KMS-11 (cell line): ENCODE measurements at regions not wholly inside any gene's neighbourhood (a gene's known extent, or its start where the extent isn't known, plus 50 kb on each side); places are given as distances from the start of the nearest gene placed in this dataset.
"Not testable (repeated sequence)": the region's sequence is repeated elsewhere in the genome, so short reads cannot be mapped to it uniquely, and the experiment has no call there.

Experiments
- H2AFZ ChIP-seq: fragments of 200-600 bp; sonication (generic); 2 replicates; pipeline ENCODE4 v1.6.1; 2016; ENCODE audit warnings: antibody characterized with exemption, mixed run types, low read depth
- H3K27ac ChIP-seq: fragments of 200-600 bp; sonication (generic); 2 replicates; pipeline ENCODE4 v1.6.1; 2016; ENCODE audit warnings: mild to moderate bottlenecking, mixed run types
- H3K27me3 ChIP-seq: fragments of 200-600 bp; sonication (generic); 2 replicates; pipeline ENCODE4 v1.6.1; 2017; ENCODE audit warnings: mild to moderate bottlenecking, low read depth, mixed run types, moderate library complexity; ENCODE audit not compliant: insufficient read depth
- H3K36me3 ChIP-seq: fragments of 200-600 bp; sonication (generic); 2 replicates; pipeline ENCODE4 v1.6.1; 2017; ENCODE audit warnings: mild to moderate bottlenecking, mixed run types; ENCODE audit not compliant: insufficient read depth
- H3K4me1 ChIP-seq: fragments of 200-600 bp; sonication (generic); 2 replicates; pipeline ENCODE4 v1.6.1; 2016; ENCODE audit warnings: mild to moderate bottlenecking, low read depth, mixed run types; ENCODE audit not compliant: poor library complexity, severe bottlenecking
- H3K4me2 ChIP-seq: fragments of 200-600 bp; sonication (generic); 2 replicates; pipeline ENCODE4 v1.7.0; 2016; ENCODE audit warnings: mild to moderate bottlenecking, mixed run types
- H3K4me3 ChIP-seq: fragments of 200-600 bp; sonication (generic); IDR thresholded peaks from 2 replicates; pipeline ENCODE4 v1.6.1; 2017; ENCODE audit warnings: low read depth, low read length, mixed read lengths; ENCODE audit not compliant: insufficient read depth
- H3K79me2 ChIP-seq: fragments of 200-600 bp; sonication (generic); 2 replicates; pipeline ENCODE4 v1.6.1; 2016; ENCODE audit warnings: low read depth, mixed run types; ENCODE audit not compliant: insufficient read depth
- H3K9ac ChIP-seq: fragments of 200-600 bp; sonication (generic); 2 replicates; pipeline ENCODE4 v1.6.1; 2016; ENCODE audit warnings: mild to moderate bottlenecking, mixed run types
- H4K20me1 ChIP-seq: fragments of 200-600 bp; sonication (generic); 2 replicates; pipeline ENCODE4 v1.6.1; 2016; ENCODE audit warnings: mild to moderate bottlenecking, mixed run types; ENCODE audit not compliant: insufficient read depth
- CTCF ChIP-seq: fragments of 200-600 bp; sonication (generic); conservative IDR thresholded peaks from 2 replicates; pipeline ENCODE4 v1.6.1; 2017; ENCODE audit warnings: low read depth, mild to moderate bottlenecking, antibody characterized with exemption, low read length, moderate library complexity, mixed read lengths

- no peak overlapping the region for H3K27ac ChIP-seq
- no peaks in the 10 kb centered on the region for H3K79me2 ChIP-seq
- H3K9ac ChIP-seq, result no peak overlapping the region
- H4K20me1 ChIP-seq, result no peaks in the 10 kb centered on the region
- H3K4me1 ChIP-seq, result no peaks in the 10 kb centered on the region
- H3K36me3 ChIP-seq, result no peaks in the 10 kb centered on the region
- no peak overlapping the region for H3K4me3 ChIP-seq
- peaks cover 3% of the 10 kb centered on the region; the same call in 1 of the 2 replicates for H3K27me3 ChIP-seq
- no peak overlapping the region for H3K4me2 ChIP-seq
- H2AFZ ChIP-seq, result no peak overlapping the region
- TF ChIP-seq CTCF, result no peak
Measured at GRCh38 chr20:58032599-58032998, 195.9 kb downstream of the ANKRD60 start.

GRCh38 chr20:58031350-58031749 lies 197.1 kb downstream of the ANKRD60 start:
- H3K36me3 ChIP-seq, H3K27me3 ChIP-seq, H3K27ac ChIP-seq, H3K79me2 ChIP-seq, H3K4me2 ChIP-seq, H4K20me1 ChIP-seq, H2AFZ ChIP-seq, H3K4me3 ChIP-seq, H3K9ac ChIP-seq, H3K4me1 ChIP-seq: not testable (repeated sequence)

GRCh38 chr20:58028123-58028522 lies 200.3 kb downstream of the ANKRD60 start:
- H3K27me3 ChIP-seq, result no peaks in the 10 kb centered on the region; the same call in 1 of the 2 replicates
- H2AFZ ChIP-seq, result no peak overlapping the region
- TF ChIP-seq CTCF, result no peak
- H3K4me3 ChIP-seq, result no peak overlapping the region
- no peak overlapping the region for H3K4me2 ChIP-seq
- H3K79me2 ChIP-seq, result no peaks in the 10 kb centered on the region
- no peaks in the 10 kb centered on the region for H4K20me1 ChIP-seq
- no peaks in the 10 kb centered on the region for H3K36me3 ChIP-seq
- H3K9ac ChIP-seq, result no peak overlapping the region
- no peak overlapping the region for H3K27ac ChIP-seq
- no peaks in the 10 kb centered on the region for H3K4me1 ChIP-seq

GRCh38 chr20:58026361-58026760 lies 202.1 kb downstream of the ANKRD60 start:
- no peaks in the 10 kb centered on the region for H3K36me3 ChIP-seq
- H2AFZ ChIP-seq, result no peak overlapping the region
- TF ChIP-seq CTCF, result no peak
- H4K20me1 ChIP-seq, result no peaks in the 10 kb centered on the region
- H3K4me2 ChIP-seq, result no peak overlapping the region
- H3K79me2 ChIP-seq, result no peaks in the 10 kb centered on the region
- H3K27me3 ChIP-seq, result peaks cover 3% of the 10 kb centered on the region; the same call in 1 of the 2 replicates
- no peak overlapping the region for H3K9ac ChIP-seq
- H3K27ac ChIP-seq, result no peak overlapping the region
- H3K4me3 ChIP-seq, result no peak overlapping the region
- no peaks in the 10 kb centered on the region for H3K4me1 ChIP-seq

- Histone ChIP-seq H3K4me1 (no peaks in the 10 kb centered on the region), H3K79me2 (no peaks in the 10 kb centered on the region), H2AFZ (no peak overlapping the region), H3K4me2 (no peak overlapping the region), H3K9ac (no peak overlapping the region), H3K36me3 (no peaks in the 10 kb centered on the region), H4K20me1 (no peaks in the 10 kb centered on the region), H3K4me3 (no peak overlapping the region), H3K27me3 (peaks cover 13% of the 10 kb centered on the region; the same call in 1 of the 2 replicates), H3K27ac (no peak overlapping the region)
- TF ChIP-seq CTCF, result no peak
Measured at GRCh38 chr20:58025233-58025632, 203.2 kb downstream of the ANKRD60 start.
